CD14-positive monocyte (primary cell): ENCODE measurements at regions not wholly inside any gene's neighbourhood (a gene's known extent, or its start where the extent isn't known, plus 50 kb on each side); places are given as distances from the start of the nearest gene placed in this dataset.

Experiments used
- DNase-seq, 3 donors: peaks; one replicate each; pipeline ENCODE4 v3.0.0-alpha.2; 2011 to 2022
- H2AFZ ChIP-seq: 2 replicates; pipeline ENCODE4 v1.6.0; 2012; ENCODE audit warnings: mild to moderate bottlenecking, low read depth, low read length, inconsistent platforms; ENCODE audit not compliant: insufficient read depth, poor library complexity, severe bottlenecking
- H3K27ac ChIP-seq, 2 donors: 1 replicate in 1 of 2; 2 replicates in 1 of 2; pipeline ENCODE4 v1.5.1; 2012 to 2013; ENCODE audit warnings: low read length in 2 of 2, control low read depth in 1 of 2, inconsistent platforms in 1 of 2, low read depth in 1 of 2, mild to moderate bottlenecking in 1 of 2
- H3K27me3 ChIP-seq, 2 donors: one replicate each; pipeline versions ENCODE4 v1.6.0 to v1.6.1; 2011 to 2013; ENCODE audit warnings: low read length in 2 of 2; ENCODE audit not compliant: control insufficient read depth in 2 of 2, insufficient read depth in 2 of 2
- H3K36me3 ChIP-seq, 2 donors: replicated peaks in 1 of 2; 1 replicate in 1 of 2; 2 replicates in 1 of 2; pipeline versions ENCODE4 v1.5.1 to v1.6.1; 2012 to 2013; ENCODE audit warnings: low read length in 2 of 2, control low read depth in 1 of 2, inconsistent platforms in 1 of 2, mild to moderate bottlenecking in 1 of 2; ENCODE audit not compliant: insufficient read depth in 2 of 2, control insufficient read depth in 1 of 2
- H3K4me1 ChIP-seq, 2 donors: 1 replicate in 1 of 2; 2 replicates in 1 of 2; pipeline versions ENCODE4 v1.5.1 to v1.6.1; 2012 to 2013; ENCODE audit warnings: low read length in 2 of 2, control low read depth in 1 of 2, inconsistent platforms in 1 of 2, mild to moderate bottlenecking in 1 of 2, moderate library complexity in 1 of 2; ENCODE audit not compliant: insufficient read depth in 2 of 2, control insufficient read depth in 1 of 2
- H3K4me2 ChIP-seq: replicated peaks from 2 replicates; pipeline ENCODE3; 2012; ENCODE audit warnings: low read length, moderate library complexity, mild to moderate bottlenecking; ENCODE audit not compliant: poor library complexity, severe bottlenecking; ENCODE audit errors: extremely low read depth
- H3K4me3 ChIP-seq, 3 experiments: fragments of 200-600 bp in 1 of 3; sonication (generic) in 1 of 3; replicated peaks in 1 of 3; 1 replicate in 2 of 3; 2 replicates in 1 of 3; pipeline ENCODE4 v1.5.1; 2011 to 2013; ENCODE audit warnings: low read length in 3 of 3, mild to moderate bottlenecking in 3 of 3, control low read depth in 2 of 3, low read depth in 2 of 3, inconsistent platforms in 1 of 3, moderate library complexity in 1 of 3
- H3K79me2 ChIP-seq: 2 replicates; pipeline ENCODE4 v1.6.0; 2012; ENCODE audit warnings: mild to moderate bottlenecking, control low read depth, inconsistent platforms, low read length, moderate library complexity; ENCODE audit not compliant: insufficient read depth
- H3K9ac ChIP-seq: 2 replicates; pipeline ENCODE4 v1.6.0; 2017; ENCODE audit warnings: low read length, mild to moderate bottlenecking; ENCODE audit not compliant: insufficient read depth, poor library complexity, severe bottlenecking
- H3K9me3 ChIP-seq, 2 donors: replicated peaks in 1 of 2; 1 replicate in 1 of 2; 2 replicates in 1 of 2; pipeline versions ENCODE4 v1.5.1 to v1.6.1; 2012 to 2013; ENCODE audit warnings: low read length in 2 of 2, control low read depth in 1 of 2; ENCODE audit not compliant: control insufficient read depth in 1 of 2, insufficient read depth in 1 of 2
- H4K20me1 ChIP-seq: 2 replicates; pipeline ENCODE4 v1.6.0; 2012; ENCODE audit warnings: mild to moderate bottlenecking, low read length, control low read depth, moderate library complexity; ENCODE audit not compliant: insufficient read depth
- H3K27ac Mint-ChIP-seq, 7 donors: one replicate each; pipeline ENCODE4 v1.8.0; 2020; ENCODE audit warnings: mild to moderate bottlenecking in 7 of 7, mixed read lengths in 7 of 7, moderate library complexity in 6 of 7, inconsistent platforms in 2 of 7
- H3K27me3 Mint-ChIP-seq, 3 donors: one replicate each; pipeline ENCODE4 v1.8.0; 2021 to 2022; ENCODE audit warnings: low read depth in 3 of 3, mild to moderate bottlenecking in 3 of 3, mixed read lengths in 3 of 3, moderate library complexity in 3 of 3, inconsistent platforms in 1 of 3
- H3K36me3 Mint-ChIP-seq, 2 donors: one replicate each; pipeline ENCODE4 v1.8.0; 2020; ENCODE audit warnings: mixed read lengths in 2 of 2, inconsistent platforms in 1 of 2, mild to moderate bottlenecking in 1 of 2
- H3K4me1 Mint-ChIP-seq: one replicate; pipeline ENCODE4 v1.8.0; 2020; ENCODE audit warnings: mild to moderate bottlenecking, mixed read lengths
- H3K4me3 Mint-ChIP-seq, 2 donors: one replicate each; pipeline ENCODE4 v1.8.0; 2020; ENCODE audit warnings: mild to moderate bottlenecking in 2 of 2, mixed read lengths in 2 of 2, moderate library complexity in 1 of 2
- H3K9me3 Mint-ChIP-seq, 7 donors: one replicate each; pipeline ENCODE4 v1.8.0; 2020 to 2022; ENCODE audit warnings: mixed read lengths in 7 of 7, mild to moderate bottlenecking in 6 of 7, moderate library complexity in 6 of 7, inconsistent platforms in 2 of 7
- WGBS: methylation state at CpG from one replicate; pipeline ENCODE4 v1.1.5; 2013; ENCODE audit warnings: missing lambda C conversion rate; ENCODE audit not compliant: insufficient coverage; 5-methylcytosine and 5-hydroxymethylcytosine counted together
- intact Hi-C, 2 donors: fragments of 100-400 bp; cut with micrococcal nuclease; formaldehyde crosslinking; loops; one replicate each; pipeline versions ENCODE4 v1.15.0 to v1.15.1; 2023
- TF ChIP-seq, protein P1 (sequence below): fragments of 200-600 bp; IDR thresholded peaks from one replicate; pipeline ENCODE4 v1.8.0; 2022; ENCODE audit warnings: antibody characterized with exemption, mild to moderate bottlenecking

DNA sequence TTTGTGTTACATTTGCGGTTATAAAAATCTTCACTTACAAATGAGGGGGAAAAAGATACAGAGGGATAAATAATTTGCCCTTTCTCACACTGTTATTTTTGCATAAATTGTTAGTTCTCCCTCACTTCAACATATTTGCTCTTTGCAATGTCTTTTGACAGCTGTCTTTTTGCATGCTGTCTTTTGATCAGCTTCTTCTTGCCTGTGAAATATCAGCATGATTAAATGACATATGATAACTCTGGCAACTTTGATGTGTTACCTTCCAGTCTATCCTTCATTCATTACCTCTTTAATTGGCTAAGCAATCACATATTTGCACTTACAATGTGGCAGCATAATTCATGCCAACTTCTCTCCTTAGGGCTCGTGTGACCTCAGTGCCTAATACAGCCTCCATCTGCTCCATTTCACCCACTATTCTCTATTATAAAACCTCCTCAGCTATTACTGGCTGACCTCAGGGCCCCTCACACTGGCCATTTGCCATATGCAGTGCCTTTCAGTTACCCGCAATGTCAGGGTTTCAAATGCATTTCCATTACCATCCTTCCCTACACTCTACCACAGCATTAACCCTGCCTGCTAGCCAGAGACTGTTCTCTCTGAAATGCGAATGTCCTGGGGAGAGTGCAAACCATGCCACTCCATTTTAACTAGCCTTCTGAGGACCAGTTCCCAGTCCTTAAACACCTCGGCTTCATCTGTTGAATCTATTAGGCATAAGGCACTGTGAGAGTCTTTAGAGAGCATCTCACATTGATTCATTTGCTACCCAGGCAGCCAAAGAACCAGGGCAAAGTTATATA, 1056.6 kb upstream of the CHAC2 start:
- Mint-ChIP-seq H3K36me3 (no peaks in the 10 kb centered on the region), H3K27me3 (peaks cover 0 to 2% (median 0%) of the 10 kb centered on the region in 3 donors), H3K9me3 (peaks cover 0 to 11% (median 2%) of the 10 kb centered on the region in 7 donors), H3K27ac (no peak overlapping the region), H3K4me1 (no peaks in the 10 kb centered on the region), H3K4me3 (no peak overlapping the region)
- WGBS, result 93% methylated on average over 2 of the region's 5 CpGs
- Histone ChIP-seq H3K27me3 (no peaks in the 10 kb centered on the region), H3K9me3 (peaks cover 0 to 3% of the 10 kb centered on the region in 2 donors), H3K4me1 (no peaks in the 10 kb centered on the region), H4K20me1 (no peaks in the 10 kb centered on the region), H3K27ac (no peak overlapping the region), H3K4me3 (no peak overlapping the region), H3K9ac (no peak overlapping the region), H3K79me2 (no peaks in the 10 kb centered on the region), H2AFZ (no peak overlapping the region), H3K4me2 (no peak overlapping the region), H3K36me3 (no peaks in the 10 kb centered on the region)
- TF ChIP-seq, protein P1, sequence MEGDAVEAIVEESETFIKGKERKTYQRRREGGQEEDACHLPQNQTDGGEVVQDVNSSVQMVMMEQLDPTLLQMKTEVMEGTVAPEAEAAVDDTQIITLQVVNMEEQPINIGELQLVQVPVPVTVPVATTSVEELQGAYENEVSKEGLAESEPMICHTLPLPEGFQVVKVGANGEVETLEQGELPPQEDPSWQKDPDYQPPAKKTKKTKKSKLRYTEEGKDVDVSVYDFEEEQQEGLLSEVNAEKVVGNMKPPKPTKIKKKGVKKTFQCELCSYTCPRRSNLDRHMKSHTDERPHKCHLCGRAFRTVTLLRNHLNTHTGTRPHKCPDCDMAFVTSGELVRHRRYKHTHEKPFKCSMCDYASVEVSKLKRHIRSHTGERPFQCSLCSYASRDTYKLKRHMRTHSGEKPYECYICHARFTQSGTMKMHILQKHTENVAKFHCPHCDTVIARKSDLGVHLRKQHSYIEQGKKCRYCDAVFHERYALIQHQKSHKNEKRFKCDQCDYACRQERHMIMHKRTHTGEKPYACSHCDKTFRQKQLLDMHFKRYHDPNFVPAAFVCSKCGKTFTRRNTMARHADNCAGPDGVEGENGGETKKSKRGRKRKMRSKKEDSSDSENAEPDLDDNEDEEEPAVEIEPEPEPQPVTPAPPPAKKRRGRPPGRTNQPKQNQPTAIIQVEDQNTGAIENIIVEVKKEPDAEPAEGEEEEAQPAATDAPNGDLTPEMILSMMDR, result no peak
- intact Hi-C loops, result no loop called here
- DNase-seq, result no peak

DNA sequence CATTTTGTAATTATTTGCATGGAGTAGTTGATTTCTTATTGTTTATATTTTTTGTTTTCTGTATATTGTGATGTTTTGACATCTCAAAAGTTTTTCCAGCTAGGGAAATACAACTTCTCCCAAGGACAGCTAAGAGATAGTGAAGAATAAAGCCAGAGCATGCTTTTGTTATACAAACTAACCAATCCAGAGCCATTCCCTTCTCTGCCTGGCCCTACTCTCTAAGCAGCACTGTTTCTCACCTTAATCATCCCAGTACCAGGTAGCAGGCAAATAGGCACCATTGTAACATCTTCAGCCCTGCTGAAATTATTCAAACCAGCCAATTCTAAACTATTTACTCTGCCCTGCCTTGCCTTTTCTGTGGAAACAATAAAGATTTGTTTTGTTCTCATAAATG, 1063.4 kb upstream of the CHAC2 start:
- Mint-ChIP-seq H3K4me3 (no peak overlapping the region), H3K27ac (no peak overlapping the region), H3K27me3 (peaks cover 0 to 2% (median 0%) of the 10 kb centered on the region in 3 donors), H3K4me1 (no peaks in the 10 kb centered on the region), H3K9me3 (peaks cover 0 to 3% (median 0%) of the 10 kb centered on the region in 7 donors), H3K36me3 (no peaks in the 10 kb centered on the region)
- no peaks in the 10 kb centered on the region for H3K79me2 ChIP-seq
- no peaks in the 10 kb centered on the region for H3K9me3 ChIP-seq
- H3K4me3 ChIP-seq, result no peak overlapping the region
- H3K27ac ChIP-seq, result no peak overlapping the region
- no peak overlapping the region for H2AFZ ChIP-seq
- no peak overlapping the region for H3K4me2 ChIP-seq
- no peak for DNase-seq
- intact Hi-C loops, result no loop called here
- H3K9ac ChIP-seq, result no peak overlapping the region
- no peaks in the 10 kb centered on the region for H4K20me1 ChIP-seq
- H3K36me3 ChIP-seq, result no peaks in the 10 kb centered on the region
- H3K27me3 ChIP-seq, result no peaks in the 10 kb centered on the region
- TF ChIP-seq, protein P1, result no peak
- no peaks in the 10 kb centered on the region for H3K4me1 ChIP-seq
